Endothelial cell (in vitro differentiated cells): ENCODE measurements at regions not wholly inside any gene's neighbourhood (a gene's known extent, or its start where the extent isn't known, plus 50 kb on each side); places are given as distances from the start of the nearest gene placed in this dataset.

ENCODE experiments used
- DNase-seq: peaks from one replicate; pipeline ENCODE4 v3.0.0; 2021; ENCODE audit warnings: low spot score
- H3K27ac Mint-ChIP-seq: one replicate; pipeline ENCODE4 v1.8.0; 2021; ENCODE audit warnings: mixed read lengths, inconsistent platforms; ENCODE audit not compliant: unreplicated experiment
- H3K27me3 Mint-ChIP-seq: one replicate; pipeline ENCODE4 v1.8.0; 2021; ENCODE audit warnings: mild to moderate bottlenecking, moderate library complexity, mixed read lengths, inconsistent platforms; ENCODE audit not compliant: unreplicated experiment
- H3K36me3 Mint-ChIP-seq: one replicate; pipeline ENCODE4 v1.8.0; 2021; ENCODE audit warnings: mild to moderate bottlenecking, low read depth, mixed read lengths, inconsistent platforms; ENCODE audit not compliant: unreplicated experiment
- H3K4me1 Mint-ChIP-seq: one replicate; pipeline ENCODE4 v1.8.0; 2021; ENCODE audit warnings: mild to moderate bottlenecking, mixed read lengths, inconsistent platforms; ENCODE audit not compliant: unreplicated experiment
- H3K4me3 Mint-ChIP-seq: one replicate; pipeline ENCODE4 v1.8.0; 2021; ENCODE audit warnings: mild to moderate bottlenecking, mixed read lengths, inconsistent platforms; ENCODE audit not compliant: unreplicated experiment
- H3K9me3 Mint-ChIP-seq: one replicate; pipeline ENCODE4 v1.8.0; 2021; ENCODE audit warnings: mixed read lengths, inconsistent platforms; ENCODE audit not compliant: unreplicated experiment
- CTCF ChIP-seq: fragments of 200-600 bp; sonication (generic); IDR thresholded peaks from one replicate; pipeline ENCODE4 v1.5.0; 2021; ENCODE audit warnings: antibody characterized with exemption; ENCODE audit not compliant: unreplicated experiment

GRCh38 chr2:7683708-7684107 is 766.5 kb downstream of the RNF144A start:
- no peaks in the 10 kb centered on the region for H3K27me3 Mint-ChIP-seq
- H3K4me1 Mint-ChIP-seq = no peaks in the 10 kb centered on the region
- no peak for TF ChIP-seq CTCF
- no peak overlapping the region for H3K27ac Mint-ChIP-seq
- no peak for DNase-seq
- H3K9me3 Mint-ChIP-seq = no peaks in the 10 kb centered on the region
- no peaks in the 10 kb centered on the region for H3K36me3 Mint-ChIP-seq
- no peak overlapping the region for H3K4me3 Mint-ChIP-seq

- Mint-ChIP-seq H3K4me3 (no peak overlapping the region), H3K27ac (no peak overlapping the region), H3K4me1 (no peaks in the 10 kb centered on the region), H3K9me3 (no peaks in the 10 kb centered on the region), H3K27me3 (no peaks in the 10 kb centered on the region), H3K36me3 (no peaks in the 10 kb centered on the region)
- TF ChIP-seq CTCF = no peak
- no peak for DNase-seq
Observed at GRCh38 chr2:7685342-7686015, 768.3 kb downstream of the RNF144A start.

GRCh38 chr2:7686016-7686385 is 768.8 kb downstream of the RNF144A start:
- no peaks in the 10 kb centered on the region for H3K36me3 Mint-ChIP-seq
- no peaks in the 10 kb centered on the region for H3K27me3 Mint-ChIP-seq
- H3K4me3 Mint-ChIP-seq = no peak overlapping the region
- H3K4me1 Mint-ChIP-seq = no peaks in the 10 kb centered on the region
- no peaks in the 10 kb centered on the region for H3K9me3 Mint-ChIP-seq
- H3K27ac Mint-ChIP-seq = no peak overlapping the region
- no peak for TF ChIP-seq CTCF
- no peak for DNase-seq

GRCh38 chr2:7691961-7692656 is 774.9 kb downstream of the RNF144A start:
- Mint-ChIP-seq H3K4me1 (no peaks in the 10 kb centered on the region), H3K27ac (no peak overlapping the region), H3K9me3 (no peaks in the 10 kb centered on the region), H3K4me3 (no peak overlapping the region), H3K36me3 (no peaks in the 10 kb centered on the region), H3K27me3 (no peaks in the 10 kb centered on the region)
- no peak for DNase-seq
- TF ChIP-seq CTCF = no peak

GRCh38 chr2:7692657-7693161 is 775.5 kb downstream of the RNF144A start:
- no peaks in the 10 kb centered on the region for H3K27me3 Mint-ChIP-seq
- no peak for DNase-seq
- H3K9me3 Mint-ChIP-seq = no peaks in the 10 kb centered on the region
- TF ChIP-seq CTCF = no peak
- H3K36me3 Mint-ChIP-seq = no peaks in the 10 kb centered on the region
- no peaks in the 10 kb centered on the region for H3K4me1 Mint-ChIP-seq
- no peak overlapping the region for H3K4me3 Mint-ChIP-seq
- no peak overlapping the region for H3K27ac Mint-ChIP-seq
